Mesenchymal stem cell (in vitro differentiated cells and primary cell): ENCODE measurements at regions not wholly inside any gene's neighbourhood (a gene's known extent, or its start where the extent isn't known, plus 50 kb on each side); places are given as distances from the start of the nearest gene placed in this dataset.

Experiments
- DNase-seq: peaks from one replicate; pipeline ENCODE4 v3.0.0-alpha.2; 2013
- H2AFZ ChIP-seq: one replicate; pipeline ENCODE4 v1.6.1; 2013; ENCODE audit warnings: low read depth, mild to moderate bottlenecking, control low read depth, inconsistent platforms, low read length, moderate library complexity
- H2AK5ac ChIP-seq: 2 replicates; pipeline ENCODE4 v1.6.1; 2013; ENCODE audit warnings: low read length, moderate library complexity, mild to moderate bottlenecking, inconsistent platforms; ENCODE audit not compliant: severe bottlenecking
- H2BK120ac ChIP-seq: one replicate; pipeline ENCODE4 v1.6.1; 2013; ENCODE audit warnings: low read depth, mild to moderate bottlenecking, inconsistent platforms, low read length, moderate library complexity
- H2BK12ac ChIP-seq, 2 experiments: one replicate each; pipeline ENCODE4 v1.6.1; 2013; ENCODE audit warnings: inconsistent platforms in 2 of 2, low read length in 2 of 2, mild to moderate bottlenecking in 2 of 2, moderate library complexity in 2 of 2, control low read depth in 1 of 2
- H2BK15ac ChIP-seq: one replicate; pipeline ENCODE4 v1.6.1; 2013; ENCODE audit warnings: mild to moderate bottlenecking, low read depth, inconsistent platforms; ENCODE audit not compliant: poor library complexity, severe bottlenecking
- H2BK5ac ChIP-seq: 2 replicates; pipeline ENCODE4 v1.6.1; 2013; ENCODE audit warnings: low read depth, mild to moderate bottlenecking, low read length, control low read depth, inconsistent platforms; ENCODE audit not compliant: poor library complexity, severe bottlenecking
- H3K14ac ChIP-seq, 2 experiments: one replicate each; pipeline ENCODE4 v1.6.1; 2013; ENCODE audit warnings: inconsistent platforms in 2 of 2, low read length in 2 of 2, control low read depth in 1 of 2, mild to moderate bottlenecking in 1 of 2, moderate library complexity in 1 of 2
- H3K18ac ChIP-seq, 2 experiments: one replicate each; pipeline ENCODE4 v1.6.1; 2013; ENCODE audit warnings: inconsistent platforms in 2 of 2, low read length in 2 of 2, control low read depth in 1 of 2, low read depth in 1 of 2, mild to moderate bottlenecking in 1 of 2
- H3K23ac ChIP-seq, 2 experiments: one replicate each; pipeline ENCODE4 v1.6.1; 2013; ENCODE audit warnings: inconsistent platforms in 2 of 2, low read length in 2 of 2, mild to moderate bottlenecking in 2 of 2, moderate library complexity in 2 of 2, control low read depth in 1 of 2
- H3K27ac ChIP-seq: 2 replicates; pipeline ENCODE4 v1.5.1; 2013; ENCODE audit warnings: mild to moderate bottlenecking, moderate library complexity, low read length, control low read depth, inconsistent platforms; ENCODE audit not compliant: poor library complexity, severe bottlenecking
- H3K27me3 ChIP-seq, 2 experiments: 2 replicates each; pipeline versions ENCODE4 v1.6.1 to v1.7.0; 2013; ENCODE audit warnings: low read length in 2 of 2, mild to moderate bottlenecking in 2 of 2, moderate library complexity in 2 of 2, control low read depth in 1 of 2, inconsistent platforms in 1 of 2; ENCODE audit not compliant: control insufficient read depth in 1 of 2, insufficient read depth in 1 of 2
- H3K36me3 ChIP-seq, 2 experiments: 2 replicates each; pipeline versions ENCODE4 v1.6.1 to v1.7.0; 2013; ENCODE audit warnings: low read length in 2 of 2, control low read depth in 1 of 2, inconsistent platforms in 1 of 2, low read depth in 1 of 2, mild to moderate bottlenecking in 1 of 2; ENCODE audit not compliant: insufficient read depth in 2 of 2, control insufficient read depth in 1 of 2
- H3K4ac ChIP-seq, 2 experiments: one replicate each; pipeline ENCODE4 v1.6.1; 2013; ENCODE audit warnings: inconsistent platforms in 2 of 2, low read length in 2 of 2, mild to moderate bottlenecking in 2 of 2, moderate library complexity in 2 of 2, control low read depth in 1 of 2, low read depth in 1 of 2
- H3K4me1 ChIP-seq: 2 replicates; pipeline ENCODE4 v1.6.1; 2013; ENCODE audit warnings: low read depth, low read length, control low read depth; ENCODE audit not compliant: control insufficient read depth, insufficient read depth
- H3K4me2 ChIP-seq: 2 replicates; pipeline ENCODE4 v1.6.1; 2013; ENCODE audit warnings: low read length, mild to moderate bottlenecking, inconsistent platforms; ENCODE audit not compliant: poor library complexity, severe bottlenecking
- H3K4me3 ChIP-seq, 2 experiments: 2 replicates each; pipeline versions ENCODE4 v1.5.1 to v1.7.0; 2013; ENCODE audit warnings: low read length in 2 of 2, mild to moderate bottlenecking in 2 of 2, control low read depth in 1 of 2, low read depth in 1 of 2; ENCODE audit not compliant: insufficient read depth in 1 of 2
- H3K79me1 ChIP-seq: replicated peaks from 2 replicates; pipeline ENCODE4 v1.6.1; 2013; ENCODE audit warnings: mild to moderate bottlenecking, control low read depth, low read length, inconsistent platforms; ENCODE audit not compliant: poor library complexity, severe bottlenecking
- H3K9ac ChIP-seq: 2 replicates; pipeline ENCODE4 v1.7.0; 2013; ENCODE audit warnings: mild to moderate bottlenecking, low read length, moderate library complexity
- H3K9me3 ChIP-seq: 2 replicates; pipeline ENCODE4 v1.7.0; 2013; ENCODE audit warnings: mild to moderate bottlenecking, low read length; ENCODE audit not compliant: control insufficient read depth
- H4K8ac ChIP-seq: one replicate; pipeline ENCODE4 v1.6.1; 2013; ENCODE audit warnings: inconsistent platforms, mild to moderate bottlenecking, low read length, moderate library complexity
- H4K91ac ChIP-seq: one replicate; pipeline ENCODE4 v1.6.1; 2013; ENCODE audit warnings: mild to moderate bottlenecking, low read length, inconsistent platforms
- WGBS: methylation state at CpG from one replicate; pipeline ENCODE4 v1.1.7; 2013; ENCODE audit warnings: mixed read lengths; 5-methylcytosine and 5-hydroxymethylcytosine counted together

- H3K14ac ChIP-seq: no peak overlapping the region
- H4K8ac ChIP-seq: no peak overlapping the region
- H3K18ac ChIP-seq: no peak overlapping the region
- peak overlapping the region in 1 of 2 experiments; percentile 55 for H3K4me3 ChIP-seq
- no peaks in the 10 kb centered on the region for H3K36me3 ChIP-seq
- no peak overlapping the region for H3K27ac ChIP-seq
- no peaks in the 10 kb centered on the region for H3K27me3 ChIP-seq
- no peak overlapping the region for H2AFZ ChIP-seq
- no peak overlapping the region for H3K23ac ChIP-seq
- H2BK15ac ChIP-seq: no peak overlapping the region
- no peaks in the 10 kb centered on the region for H3K79me1 ChIP-seq
- H3K9me3 ChIP-seq: no peaks in the 10 kb centered on the region
- H3K4ac ChIP-seq: no peak overlapping the region
- H4K91ac ChIP-seq: no peak overlapping the region
- H2BK5ac ChIP-seq: no peak overlapping the region
- H3K4me2 ChIP-seq: no peak overlapping the region
- H2BK12ac ChIP-seq: no peak overlapping the region
- no peak overlapping the region for H2AK5ac ChIP-seq
- no peak overlapping the region for H2BK120ac ChIP-seq
- peak; percentile 53 for DNase-seq
- WGBS: 90% methylated on average over 3 of the region's 8 CpGs
- H3K9ac ChIP-seq: peak overlapping the region; percentile 74
- no peaks in the 10 kb centered on the region for H3K4me1 ChIP-seq
Observed at GRCh38 chr4:124322234-124323065, 390.1 kb downstream of the ANKRD50 start.

- no peak overlapping the region for H4K91ac ChIP-seq
- H2AFZ ChIP-seq: no peak overlapping the region
Observed at GRCh38 chr4:124325690-124326089, 386.8 kb downstream of the ANKRD50 start.

GRCh38 chr4:124329134-124329533 is 383.4 kb downstream of the ANKRD50 start:
- DNase-seq: no peak
- no peaks in the 10 kb centered on the region for H3K9me3 ChIP-seq

More at GRCh38 chr4:124325690-124326089, 386.8 kb downstream of the ANKRD50 start:
- Histone ChIP-seq H3K36me3 (no peaks in the 10 kb centered on the region), H3K23ac (no peak overlapping the region), H2BK12ac (no peak overlapping the region), H3K27me3 (no peaks in the 10 kb centered on the region), H3K9ac (no peak overlapping the region), H2BK15ac (no peak overlapping the region), H2BK5ac (no peak overlapping the region), H2BK120ac (no peak overlapping the region), H3K79me1 (no peaks in the 10 kb centered on the region), H3K14ac (no peak overlapping the region), H2AK5ac (no peak overlapping the region), H3K4me3 (no peak overlapping the region), H3K18ac (no peak overlapping the region), H3K4ac (no peak overlapping the region), H3K4me2 (no peak overlapping the region), H3K27ac (no peak overlapping the region), H3K9me3 (no peaks in the 10 kb centered on the region), H3K4me1 (no peaks in the 10 kb centered on the region), H4K8ac (no peak overlapping the region)
- DNase-seq: no peak

GRCh38 chr4:124330045-124330444 is 382.5 kb downstream of the ANKRD50 start:
- Histone ChIP-seq H3K4me2 (no peak overlapping the region), H3K27me3 (no peaks in the 10 kb centered on the region), H2AFZ (no peak overlapping the region), H3K4me1 (no peaks in the 10 kb centered on the region), H2BK15ac (no peak overlapping the region), H2BK120ac (no peak overlapping the region), H3K36me3 (no peaks in the 10 kb centered on the region), H3K79me1 (no peaks in the 10 kb centered on the region), H2AK5ac (no peak overlapping the region), H3K18ac (no peak overlapping the region), H3K9me3 (no peaks in the 10 kb centered on the region), H2BK12ac (no peak overlapping the region), H3K4ac (no peak overlapping the region), H2BK5ac (no peak overlapping the region), H4K91ac (no peak overlapping the region), H3K23ac (no peak overlapping the region), H4K8ac (no peak overlapping the region), H3K27ac (no peak overlapping the region), H3K14ac (no peak overlapping the region), H3K9ac (no peak overlapping the region), H3K4me3 (no peak overlapping the region)
- WGBS: 91% methylated on average over 1 of the region's 3 CpGs
- DNase-seq: no peak

More at GRCh38 chr4:124329134-124329533, 383.4 kb downstream of the ANKRD50 start:
- Histone ChIP-seq H3K4me2 (no peak overlapping the region), H2BK5ac (no peak overlapping the region), H2AK5ac (no peak overlapping the region), H3K18ac (no peak overlapping the region), H2BK15ac (no peak overlapping the region), H3K36me3 (no peaks in the 10 kb centered on the region), H2AFZ (no peak overlapping the region), H3K14ac (no peak overlapping the region), H3K4ac (no peak overlapping the region), H3K4me1 (no peaks in the 10 kb centered on the region), H3K27me3 (no peaks in the 10 kb centered on the region), H4K91ac (no peak overlapping the region), H3K27ac (no peak overlapping the region), H3K9ac (no peak overlapping the region), H2BK120ac (no peak overlapping the region), H3K79me1 (no peaks in the 10 kb centered on the region), H3K4me3 (no peak overlapping the region), H3K23ac (no peak overlapping the region), H4K8ac (no peak overlapping the region), H2BK12ac (no peak overlapping the region)
